KMS-11 (cell line): ENCODE measurements at regions not wholly inside any gene's neighbourhood (a gene's known extent, or its start where the extent isn't known, plus 50 kb on each side); places are given as distances from the start of the nearest gene placed in this dataset.

ENCODE experiments used
- H2AFZ ChIP-seq: fragments of 200-600 bp; sonication (generic); 2 replicates; pipeline ENCODE4 v1.6.1; 2016; ENCODE audit warnings: antibody characterized with exemption, mixed run types, low read depth
- H3K27ac ChIP-seq: fragments of 200-600 bp; sonication (generic); 2 replicates; pipeline ENCODE4 v1.6.1; 2016; ENCODE audit warnings: mild to moderate bottlenecking, mixed run types
- H3K27me3 ChIP-seq: fragments of 200-600 bp; sonication (generic); 2 replicates; pipeline ENCODE4 v1.6.1; 2017; ENCODE audit warnings: mild to moderate bottlenecking, low read depth, mixed run types, moderate library complexity; ENCODE audit not compliant: insufficient read depth
- H3K36me3 ChIP-seq: fragments of 200-600 bp; sonication (generic); 2 replicates; pipeline ENCODE4 v1.6.1; 2017; ENCODE audit warnings: mild to moderate bottlenecking, mixed run types; ENCODE audit not compliant: insufficient read depth
- H3K4me1 ChIP-seq: fragments of 200-600 bp; sonication (generic); 2 replicates; pipeline ENCODE4 v1.6.1; 2016; ENCODE audit warnings: mild to moderate bottlenecking, low read depth, mixed run types; ENCODE audit not compliant: poor library complexity, severe bottlenecking
- H3K4me2 ChIP-seq: fragments of 200-600 bp; sonication (generic); 2 replicates; pipeline ENCODE4 v1.7.0; 2016; ENCODE audit warnings: mild to moderate bottlenecking, mixed run types
- H3K4me3 ChIP-seq: fragments of 200-600 bp; sonication (generic); IDR thresholded peaks from 2 replicates; pipeline ENCODE4 v1.6.1; 2017; ENCODE audit warnings: low read depth, low read length, mixed read lengths; ENCODE audit not compliant: insufficient read depth
- H3K79me2 ChIP-seq: fragments of 200-600 bp; sonication (generic); 2 replicates; pipeline ENCODE4 v1.6.1; 2016; ENCODE audit warnings: low read depth, mixed run types; ENCODE audit not compliant: insufficient read depth
- H3K9ac ChIP-seq: fragments of 200-600 bp; sonication (generic); 2 replicates; pipeline ENCODE4 v1.6.1; 2016; ENCODE audit warnings: mild to moderate bottlenecking, mixed run types
- H4K20me1 ChIP-seq: fragments of 200-600 bp; sonication (generic); 2 replicates; pipeline ENCODE4 v1.6.1; 2016; ENCODE audit warnings: mild to moderate bottlenecking, mixed run types; ENCODE audit not compliant: insufficient read depth
- TF ChIP-seq, protein P1 (sequence below): fragments of 200-600 bp; sonication (generic); conservative IDR thresholded peaks from 2 replicates; pipeline ENCODE4 v1.6.1; 2017; ENCODE audit warnings: low read depth, mild to moderate bottlenecking, antibody characterized with exemption, low read length, moderate library complexity, mixed read lengths

DNA sequence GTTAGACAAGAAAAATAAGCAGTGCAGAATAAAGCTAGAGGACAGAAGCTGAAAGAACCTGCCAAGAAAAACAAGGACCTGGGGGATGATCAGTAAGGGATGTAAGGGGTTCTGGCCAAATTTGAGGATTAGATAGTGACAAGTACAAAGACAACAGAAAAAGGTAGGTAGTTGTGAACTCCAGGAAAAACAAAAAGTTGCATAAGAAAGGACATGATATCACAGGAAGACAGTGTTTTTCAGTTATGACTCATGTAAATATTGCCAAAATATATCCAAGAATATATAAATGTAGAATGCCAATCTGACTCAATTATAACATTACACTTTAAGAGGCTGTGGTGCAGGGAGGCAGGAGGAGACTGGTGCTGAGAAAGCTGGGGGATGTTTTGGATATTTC lies 209.8 kb upstream of the SH3BP4 start:
- H3K4me1 ChIP-seq: no peaks in the 10 kb centered on the region

DNA sequence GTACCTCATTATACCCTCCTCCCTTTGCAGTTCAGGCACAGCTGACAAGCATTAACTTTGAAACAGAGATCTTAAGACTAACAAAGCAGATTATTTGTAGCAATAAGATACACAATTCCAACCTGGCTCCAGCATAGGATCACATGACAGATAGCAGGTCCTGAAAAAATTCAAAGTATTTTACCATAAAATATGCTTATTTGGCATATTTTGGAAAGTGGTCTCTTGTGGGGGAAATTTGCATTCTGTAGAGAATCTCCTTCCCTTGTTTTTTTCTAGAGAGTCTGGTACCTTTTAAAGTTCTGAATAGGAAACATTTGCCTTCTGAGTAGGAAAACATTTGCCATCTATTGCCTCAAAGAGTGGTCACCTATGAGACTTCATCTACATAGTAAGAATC lies 212.8 kb upstream of the SH3BP4 start:
- no peaks in the 10 kb centered on the region for H3K36me3 ChIP-seq
- H3K9ac ChIP-seq: no peak overlapping the region
- H3K4me3 ChIP-seq: no peak overlapping the region
- no peaks in the 10 kb centered on the region for H4K20me1 ChIP-seq
- no peaks in the 10 kb centered on the region for H3K4me1 ChIP-seq
- no peaks in the 10 kb centered on the region for H3K79me2 ChIP-seq
- TF ChIP-seq, protein P1, sequence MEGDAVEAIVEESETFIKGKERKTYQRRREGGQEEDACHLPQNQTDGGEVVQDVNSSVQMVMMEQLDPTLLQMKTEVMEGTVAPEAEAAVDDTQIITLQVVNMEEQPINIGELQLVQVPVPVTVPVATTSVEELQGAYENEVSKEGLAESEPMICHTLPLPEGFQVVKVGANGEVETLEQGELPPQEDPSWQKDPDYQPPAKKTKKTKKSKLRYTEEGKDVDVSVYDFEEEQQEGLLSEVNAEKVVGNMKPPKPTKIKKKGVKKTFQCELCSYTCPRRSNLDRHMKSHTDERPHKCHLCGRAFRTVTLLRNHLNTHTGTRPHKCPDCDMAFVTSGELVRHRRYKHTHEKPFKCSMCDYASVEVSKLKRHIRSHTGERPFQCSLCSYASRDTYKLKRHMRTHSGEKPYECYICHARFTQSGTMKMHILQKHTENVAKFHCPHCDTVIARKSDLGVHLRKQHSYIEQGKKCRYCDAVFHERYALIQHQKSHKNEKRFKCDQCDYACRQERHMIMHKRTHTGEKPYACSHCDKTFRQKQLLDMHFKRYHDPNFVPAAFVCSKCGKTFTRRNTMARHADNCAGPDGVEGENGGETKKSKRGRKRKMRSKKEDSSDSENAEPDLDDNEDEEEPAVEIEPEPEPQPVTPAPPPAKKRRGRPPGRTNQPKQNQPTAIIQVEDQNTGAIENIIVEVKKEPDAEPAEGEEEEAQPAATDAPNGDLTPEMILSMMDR: no peak
- H3K4me2 ChIP-seq: no peak overlapping the region
- H3K27ac ChIP-seq: no peak overlapping the region
- H3K27me3 ChIP-seq: no peaks in the 10 kb centered on the region
- H2AFZ ChIP-seq: no peak overlapping the region

More for the DNA sequence above, 209.8 kb upstream of the SH3BP4 start:
- Histone ChIP-seq H3K36me3 (no peaks in the 10 kb centered on the region), H2AFZ (no peak overlapping the region), H3K27me3 (no peaks in the 10 kb centered on the region), H3K9ac (no peak overlapping the region), H4K20me1 (no peaks in the 10 kb centered on the region), H3K79me2 (no peaks in the 10 kb centered on the region), H3K4me3 (no peak overlapping the region), H3K27ac (no peak overlapping the region), H3K4me2 (no peak overlapping the region)
- TF ChIP-seq, protein P1: no peak

DNA sequence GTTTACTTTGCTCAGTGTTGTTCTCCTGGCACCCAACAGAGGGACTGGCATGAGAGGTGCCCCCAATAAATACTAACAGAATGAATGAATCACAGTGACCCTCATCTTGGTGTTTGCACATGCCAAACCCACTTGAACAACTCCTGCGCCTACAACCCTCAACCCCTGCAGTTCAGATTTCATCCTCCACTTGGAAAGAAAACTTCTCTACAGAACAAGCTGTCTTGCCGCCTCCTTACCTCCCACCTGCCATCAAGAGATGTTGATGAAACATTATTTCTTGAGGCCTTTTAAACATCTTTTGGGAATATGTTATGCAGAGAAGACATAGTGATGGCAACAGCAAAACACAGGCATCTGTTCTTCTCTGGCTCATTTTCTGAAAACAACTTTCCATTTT lies 216.0 kb upstream of the SH3BP4 start:
- H3K4me3 ChIP-seq: no peak overlapping the region
- no peak overlapping the region for H3K9ac ChIP-seq
- H3K27me3 ChIP-seq: no peaks in the 10 kb centered on the region
- no peak overlapping the region for H3K27ac ChIP-seq
- no peak overlapping the region for H3K4me2 ChIP-seq
- H2AFZ ChIP-seq: no peak overlapping the region
- TF ChIP-seq, protein P1: no peak
- no peaks in the 10 kb centered on the region for H3K79me2 ChIP-seq
- no peaks in the 10 kb centered on the region for H4K20me1 ChIP-seq
- no peaks in the 10 kb centered on the region for H3K36me3 ChIP-seq
- no peaks in the 10 kb centered on the region for H3K4me1 ChIP-seq

DNA sequence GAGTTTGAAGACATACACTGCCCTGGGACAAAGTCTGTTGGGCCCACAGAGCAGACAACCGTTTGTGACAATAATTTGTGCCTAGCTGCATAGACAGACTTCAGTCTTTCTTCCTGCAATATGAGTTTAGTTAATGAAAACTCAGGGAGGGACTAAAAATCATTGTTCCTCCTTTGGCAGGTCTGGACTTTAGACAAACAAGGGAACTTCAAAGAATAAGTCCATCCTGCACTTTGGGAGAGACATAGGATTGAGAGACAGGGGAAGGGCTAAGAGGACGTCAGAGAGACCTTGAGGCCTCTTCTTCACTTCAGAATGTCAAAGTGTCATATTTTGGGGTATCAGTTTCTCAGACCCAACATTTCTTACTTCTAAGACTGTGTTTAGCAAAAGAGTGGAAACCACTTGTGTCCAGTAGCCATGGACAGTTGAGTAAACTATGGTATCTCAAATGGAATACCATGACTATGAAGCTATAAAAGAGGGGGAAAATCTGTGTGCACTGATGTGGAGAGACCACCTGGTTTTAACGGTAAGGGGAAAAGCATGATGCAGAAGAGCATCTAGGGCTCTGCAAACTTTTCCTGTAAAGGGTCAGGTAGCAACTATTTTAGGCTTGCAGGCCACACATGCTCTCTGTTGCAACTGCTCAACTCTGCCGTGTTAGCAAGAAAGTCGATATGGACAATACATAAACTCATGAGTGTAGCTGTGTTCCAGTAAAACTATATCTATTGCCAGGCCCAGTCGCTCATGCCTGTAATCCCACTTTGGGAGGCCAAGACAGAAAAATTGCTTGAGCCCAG lies 217.8 kb upstream of the SH3BP4 start:
- TF ChIP-seq, protein P1: no peak
- Histone ChIP-seq H3K9ac (no peak overlapping the region), H4K20me1 (no peaks in the 10 kb centered on the region), H3K27ac (no peak overlapping the region), H3K4me1 (no peaks in the 10 kb centered on the region), H3K36me3 (no peaks in the 10 kb centered on the region), H3K79me2 (no peaks in the 10 kb centered on the region), H2AFZ (no peak overlapping the region), H3K27me3 (no peaks in the 10 kb centered on the region), H3K4me3 (no peak overlapping the region), H3K4me2 (no peak overlapping the region)
